LNCAP (cell line): ENCODE measurements at regions not wholly inside any gene's neighbourhood (a gene's known extent, or its start where the extent isn't known, plus 50 kb on each side); places are given as distances from the start of the nearest gene placed in this dataset.

Source experiments
- CTCF ChIP-seq: fragments of 450-650 bp; IDR thresholded peaks from 2 replicates; pipeline ENCODE4 v1.5.1; 2017; ENCODE audit warnings: mild to moderate bottlenecking

GRCh38 chr5:125965577-125965976, 457.6 kb upstream of the GRAMD2B start:
- TF ChIP-seq CTCF, result no peak

- no peak for TF ChIP-seq CTCF
Measured at GRCh38 chr5:125967576-125967975, 455.6 kb upstream of the GRAMD2B start.

- TF ChIP-seq CTCF, result no peak
Measured at GRCh38 chr5:125969011-125969813, 454.0 kb upstream of the GRAMD2B start.

- no peak for TF ChIP-seq CTCF
Measured at GRCh38 chr5:125969814-125970171, 453.4 kb upstream of the GRAMD2B start.

GRCh38 chr5:125970631-125971307, 452.4 kb upstream of the GRAMD2B start:
- TF ChIP-seq CTCF, result no peak

GRCh38 chr5:125972706-125973105, 450.5 kb upstream of the GRAMD2B start:
- no peak for TF ChIP-seq CTCF

- no peak for TF ChIP-seq CTCF
Measured at GRCh38 chr5:125974679-125975078, 448.5 kb upstream of the GRAMD2B start.
